ENCODE measurements at regions not wholly inside any gene's neighbourhood (a gene's known extent, or its start where the extent isn't known, plus 50 kb on each side); places are given as distances from the start of the nearest gene placed in this dataset.

DNA sequence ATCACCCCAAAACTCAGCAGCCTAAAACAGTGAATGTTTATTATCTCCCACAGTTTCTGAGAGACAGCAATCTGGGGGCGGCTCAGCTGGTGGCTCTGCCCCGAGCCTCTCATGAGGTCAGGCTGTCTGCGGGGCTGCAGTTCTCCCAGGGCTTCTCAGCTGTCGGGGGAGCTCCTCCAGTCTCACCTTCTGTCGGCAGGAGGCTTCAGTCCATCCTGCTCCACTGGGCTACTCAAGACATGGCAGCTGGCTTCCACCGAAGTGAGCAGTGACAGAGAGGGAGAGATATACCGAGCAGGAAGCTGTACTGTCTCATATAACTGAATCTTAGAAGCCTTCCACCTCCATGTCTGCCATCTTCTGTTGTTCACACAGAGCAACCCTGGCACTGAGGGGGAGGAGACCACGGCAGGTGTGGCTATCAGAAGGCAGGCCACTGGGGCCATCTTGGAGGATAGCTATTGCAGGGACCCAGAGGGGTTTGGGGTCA is 72.8 kb upstream of the ITGA11 start:
- POLR2A ChIA-PET = no interaction called here
- no peaks in the 10 kb centered on the region for H3K27me3 Mint-ChIP-seq (ENCODE audit: insufficient read depth, unreplicated experiment)

DNA sequence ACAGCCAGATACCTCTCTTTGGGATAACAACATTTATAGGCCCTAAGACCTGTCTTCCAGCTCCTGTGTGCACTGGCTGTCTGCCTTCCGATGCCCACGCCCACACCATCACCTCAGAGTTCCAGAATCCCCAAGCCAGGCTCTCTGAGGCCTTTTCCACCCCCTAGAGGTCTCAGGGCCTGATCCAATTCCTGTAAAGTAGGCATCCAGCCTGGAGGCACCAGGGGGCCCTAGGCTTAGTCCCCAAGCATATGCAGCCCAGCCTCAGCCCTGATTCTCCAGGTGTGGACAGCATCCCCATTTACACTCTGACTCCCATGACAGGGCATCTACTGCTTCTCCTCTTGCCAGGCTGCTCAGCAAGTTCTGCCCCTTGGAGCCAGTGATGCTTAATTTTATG is 72.7 kb upstream of the CORO2B start:
- Histone ChIP-seq H3K9me3 (no peaks in the 10 kb centered on the region), H3K27me3 (replicated peaks; ENCODE audit: control insufficient read depth, insufficient read depth, low read length) (no peaks in the 10 kb centered on the region), H3K4me3 (ENCODE audit: low read depth, low read length) (no peak overlapping the region), H3K36me3 (ENCODE audit: control insufficient read depth, insufficient read depth, low read length) (no peaks in the 10 kb centered on the region), H3K4me1 (no peaks in the 10 kb centered on the region)
- Mint-ChIP-seq H3K27me3 (ENCODE audit: insufficient read depth, unreplicated experiment) (peaks cover 5% of the 10 kb centered on the region), H3K4me1 (ENCODE audit: low read depth, unreplicated experiment) (no peaks in the 10 kb centered on the region), H3K4me3 (ENCODE audit: unreplicated experiment) (no peak overlapping the region), H3K27ac (ENCODE audit: unreplicated experiment) (no peak overlapping the region), H3K9me3 (ENCODE audit: unreplicated experiment) (no peaks in the 10 kb centered on the region), H3K36me3 (ENCODE audit: insufficient read depth, unreplicated experiment) (no peaks in the 10 kb centered on the region)
- TF ChIP-seq, protein P1, sequence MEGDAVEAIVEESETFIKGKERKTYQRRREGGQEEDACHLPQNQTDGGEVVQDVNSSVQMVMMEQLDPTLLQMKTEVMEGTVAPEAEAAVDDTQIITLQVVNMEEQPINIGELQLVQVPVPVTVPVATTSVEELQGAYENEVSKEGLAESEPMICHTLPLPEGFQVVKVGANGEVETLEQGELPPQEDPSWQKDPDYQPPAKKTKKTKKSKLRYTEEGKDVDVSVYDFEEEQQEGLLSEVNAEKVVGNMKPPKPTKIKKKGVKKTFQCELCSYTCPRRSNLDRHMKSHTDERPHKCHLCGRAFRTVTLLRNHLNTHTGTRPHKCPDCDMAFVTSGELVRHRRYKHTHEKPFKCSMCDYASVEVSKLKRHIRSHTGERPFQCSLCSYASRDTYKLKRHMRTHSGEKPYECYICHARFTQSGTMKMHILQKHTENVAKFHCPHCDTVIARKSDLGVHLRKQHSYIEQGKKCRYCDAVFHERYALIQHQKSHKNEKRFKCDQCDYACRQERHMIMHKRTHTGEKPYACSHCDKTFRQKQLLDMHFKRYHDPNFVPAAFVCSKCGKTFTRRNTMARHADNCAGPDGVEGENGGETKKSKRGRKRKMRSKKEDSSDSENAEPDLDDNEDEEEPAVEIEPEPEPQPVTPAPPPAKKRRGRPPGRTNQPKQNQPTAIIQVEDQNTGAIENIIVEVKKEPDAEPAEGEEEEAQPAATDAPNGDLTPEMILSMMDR (IDR thresholded peaks at IDR 0.05; ENCODE audit: insufficient read depth in 1 of 2, low read depth in 1 of 2, low read length in 1 of 2, severe bottlenecking in 1 of 2, unreplicated experiment in 1 of 2) = no peak
- ChIA-PET CTCF (no interaction called here), POLR2A (no interaction called here)
- intact Hi-C loops (cut with micrococcal nuclease; ENCODE audit: unreplicated experiment) = no loop called here
- BruUV-seq (replicated peaks) = no TSS peak
- DNase-seq = no peak

More for the DNA sequence above, 72.8 kb upstream of the ITGA11 start:
- CTCF ChIA-PET = no interaction called here
- Mint-ChIP-seq H3K9me3 (ENCODE audit: unreplicated experiment) (no peaks in the 10 kb centered on the region), H3K4me1 (ENCODE audit: low read depth, unreplicated experiment) (no peaks in the 10 kb centered on the region), H3K27ac (ENCODE audit: unreplicated experiment) (no peak overlapping the region), H3K36me3 (ENCODE audit: insufficient read depth, unreplicated experiment) (no peaks in the 10 kb centered on the region), H3K4me3 (ENCODE audit: unreplicated experiment) (no peak overlapping the region)
- BruUV-seq (replicated peaks) = no TSS peak
- no peaks in the 10 kb centered on the region for H3K27me3 ChIP-seq (replicated peaks; ENCODE audit: control insufficient read depth, insufficient read depth, low read length)
- intact Hi-C loops (cut with micrococcal nuclease; ENCODE audit: unreplicated experiment) = no loop called here
- TF ChIP-seq, protein P1 (IDR thresholded peaks at IDR 0.05; ENCODE audit: insufficient read depth in 1 of 2, low read depth in 1 of 2, low read length in 1 of 2, severe bottlenecking in 1 of 2, unreplicated experiment in 1 of 2) = no peak
- no peak overlapping the region for H3K4me3 ChIP-seq (ENCODE audit: low read depth, low read length)
- DNase-seq = no peak
- H3K9me3 ChIP-seq = no peaks in the 10 kb centered on the region
- H3K4me1 ChIP-seq = no peaks in the 10 kb centered on the region
- H3K36me3 ChIP-seq (ENCODE audit: control insufficient read depth, insufficient read depth, low read length) = no peaks in the 10 kb centered on the region

DNA sequence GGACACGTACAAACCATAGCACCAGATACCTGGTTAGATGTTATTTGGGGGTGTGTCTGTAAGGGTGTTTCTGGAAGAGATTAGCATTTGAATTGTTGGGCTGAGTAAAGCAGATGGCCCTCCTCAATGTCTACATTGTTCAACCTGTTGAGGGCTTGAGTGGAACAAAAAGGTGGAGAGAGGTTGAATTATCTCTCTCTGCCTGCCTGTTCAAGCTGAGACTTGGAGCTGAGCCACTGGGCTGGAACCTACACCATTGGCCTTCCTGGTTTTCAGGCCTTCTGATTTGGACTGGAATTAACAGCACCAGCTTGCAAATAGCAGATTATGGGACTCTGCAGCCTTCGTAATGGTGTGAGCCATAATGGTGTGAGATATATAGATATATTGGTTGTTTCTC is 71.3 kb upstream of the CORO2B start:
- Mint-ChIP-seq H3K4me1 (ENCODE audit: low read depth, unreplicated experiment) (no peaks in the 10 kb centered on the region), H3K36me3 (ENCODE audit: insufficient read depth, unreplicated experiment) (no peaks in the 10 kb centered on the region), H3K27ac (ENCODE audit: unreplicated experiment) (no peak overlapping the region), H3K9me3 (ENCODE audit: unreplicated experiment) (no peaks in the 10 kb centered on the region), H3K27me3 (ENCODE audit: insufficient read depth, unreplicated experiment) (peaks cover 13% of the 10 kb centered on the region), H3K4me3 (ENCODE audit: unreplicated experiment) (no peak overlapping the region)
- POLR2A ChIA-PET = no interaction called here
- no peaks in the 10 kb centered on the region for H3K9me3 ChIP-seq
- no peaks in the 10 kb centered on the region for H3K4me1 ChIP-seq
- no peak overlapping the region for H3K4me3 ChIP-seq (ENCODE audit: low read depth, low read length)
- BruUV-seq (replicated peaks) = no TSS peak
- intact Hi-C loops (cut with micrococcal nuclease; ENCODE audit: unreplicated experiment) = no loop called here
- H3K27me3 ChIP-seq (replicated peaks; ENCODE audit: control insufficient read depth, insufficient read depth, low read length) = no peaks in the 10 kb centered on the region
- CTCF ChIA-PET = no interaction called here
- no peaks in the 10 kb centered on the region for H3K36me3 ChIP-seq (ENCODE audit: control insufficient read depth, insufficient read depth, low read length)
- no peak for DNase-seq
- TF ChIP-seq, protein P1 (IDR thresholded peaks at IDR 0.05; ENCODE audit: insufficient read depth in 1 of 2, low read depth in 1 of 2, low read length in 1 of 2, severe bottlenecking in 1 of 2, unreplicated experiment in 1 of 2) = no peak
